H1 (cell line): ENCODE measurements at regions not wholly inside any gene's neighbourhood (a gene's known extent, or its start where the extent isn't known, plus 50 kb on each side); places are given as distances from the start of the nearest gene placed in this dataset.

Experiments
- ATF3 ChIP-seq: IDR thresholded peaks from 2 replicates; pipeline ENCODE4 v1.6.1; 2011; ENCODE audit warnings: low read depth, mild to moderate bottlenecking, low read length; ENCODE audit not compliant: insufficient read depth
- CBX5 ChIP-seq: fragments of 300-800, 300-1000 bp; sonication (generic); IDR thresholded peaks from 2 replicates; pipeline ENCODE4 v1.7.1; 2016; ENCODE audit warnings: antibody characterized with exemption, low read length, low read depth
- SP2 ChIP-seq: IDR thresholded peaks from 2 replicates; pipeline ENCODE4 v1.6.1; 2012; ENCODE audit warnings: mild to moderate bottlenecking, low read length, inconsistent platforms

GRCh38 chr7:91425149-91425548 lies 160.9 kb downstream of the FZD1 start (continued):
- no peak for TF ChIP-seq ATF3
- TF ChIP-seq CBX5, result no peak
- TF ChIP-seq SP2, result no peak
